GM12865 (cell line): ENCODE measurements at regions not wholly inside any gene's neighbourhood (a gene's known extent, or its start where the extent isn't known, plus 50 kb on each side); places are given as distances from the start of the nearest gene placed in this dataset.
A peak's percentile ranks its signal among the peaks of the same experiment; 100 is the strongest.

Experiments
- DNase-seq: peaks from one replicate; pipeline ENCODE4 v3.0.0; 2010; ENCODE audit warnings: low read depth
- H3K4me3 ChIP-seq: 2 replicates; pipeline ENCODE4 v1.5.1; 2011; ENCODE audit warnings: mild to moderate bottlenecking, low read depth, low read length, control low read depth
- TF ChIP-seq, protein P1 (sequence below): IDR thresholded peaks from 2 replicates; pipeline ENCODE4 v1.5.1; 2011; ENCODE audit warnings: low read length, control low read depth, low read depth, inconsistent platforms; ENCODE audit not compliant: insufficient read depth; ENCODE audit errors: missing control alignments

DNA sequence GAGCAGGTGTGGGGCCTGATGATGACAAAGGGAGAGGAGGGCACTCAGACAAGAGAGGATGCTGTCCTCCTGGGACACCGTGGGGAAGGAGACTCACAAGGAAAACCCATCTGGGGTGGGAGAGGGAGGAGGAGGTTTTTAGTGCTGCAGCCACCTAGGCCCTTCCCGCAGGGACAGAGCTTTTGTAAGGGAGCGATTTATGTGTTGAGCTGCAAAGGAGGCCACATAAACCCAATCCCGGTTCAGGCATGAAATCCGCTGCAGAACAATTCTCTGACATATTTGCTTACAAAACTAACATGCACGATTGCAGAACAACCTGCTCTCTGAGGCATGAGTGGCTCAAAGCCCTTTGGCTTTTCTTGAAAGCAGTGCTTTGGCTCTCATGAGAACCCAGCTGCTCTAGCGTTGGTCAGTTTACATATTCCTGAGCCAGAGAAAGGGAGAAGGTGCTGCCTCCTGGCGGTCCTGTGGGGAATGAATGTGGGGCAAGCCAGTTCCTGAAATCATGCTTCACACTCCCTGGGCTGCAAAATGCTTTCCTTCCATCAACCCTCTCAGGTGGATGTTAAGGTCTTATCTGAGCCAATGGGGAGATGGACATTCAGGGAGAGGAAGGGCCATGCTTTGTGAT, 122.4 kb upstream of the NLRP1 start:
- DNase-seq: peak; percentile 70
- TF ChIP-seq, protein P1, sequence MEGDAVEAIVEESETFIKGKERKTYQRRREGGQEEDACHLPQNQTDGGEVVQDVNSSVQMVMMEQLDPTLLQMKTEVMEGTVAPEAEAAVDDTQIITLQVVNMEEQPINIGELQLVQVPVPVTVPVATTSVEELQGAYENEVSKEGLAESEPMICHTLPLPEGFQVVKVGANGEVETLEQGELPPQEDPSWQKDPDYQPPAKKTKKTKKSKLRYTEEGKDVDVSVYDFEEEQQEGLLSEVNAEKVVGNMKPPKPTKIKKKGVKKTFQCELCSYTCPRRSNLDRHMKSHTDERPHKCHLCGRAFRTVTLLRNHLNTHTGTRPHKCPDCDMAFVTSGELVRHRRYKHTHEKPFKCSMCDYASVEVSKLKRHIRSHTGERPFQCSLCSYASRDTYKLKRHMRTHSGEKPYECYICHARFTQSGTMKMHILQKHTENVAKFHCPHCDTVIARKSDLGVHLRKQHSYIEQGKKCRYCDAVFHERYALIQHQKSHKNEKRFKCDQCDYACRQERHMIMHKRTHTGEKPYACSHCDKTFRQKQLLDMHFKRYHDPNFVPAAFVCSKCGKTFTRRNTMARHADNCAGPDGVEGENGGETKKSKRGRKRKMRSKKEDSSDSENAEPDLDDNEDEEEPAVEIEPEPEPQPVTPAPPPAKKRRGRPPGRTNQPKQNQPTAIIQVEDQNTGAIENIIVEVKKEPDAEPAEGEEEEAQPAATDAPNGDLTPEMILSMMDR: peak; percentile 90
- no peak overlapping the region for H3K4me3 ChIP-seq

DNA sequence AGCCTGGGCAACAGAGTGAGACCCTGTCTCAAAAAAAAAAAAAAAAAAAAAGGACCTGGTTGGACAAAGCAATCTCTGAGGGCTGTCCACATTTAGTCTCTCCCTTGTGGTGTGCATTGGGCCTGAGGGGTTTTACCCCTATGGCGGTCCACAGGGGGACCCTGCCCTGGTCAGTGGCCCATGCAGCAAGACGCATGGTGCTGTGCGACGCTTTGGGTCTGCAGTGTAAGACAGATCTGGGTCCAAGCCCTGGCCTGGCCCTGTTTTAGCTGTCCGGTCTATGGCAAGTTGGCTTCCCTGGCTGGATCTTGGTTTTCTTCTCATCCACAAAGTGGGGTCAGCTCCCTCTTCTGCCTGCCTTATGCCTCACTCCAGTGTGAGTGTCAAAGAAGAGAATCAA, 123.2 kb upstream of the NLRP1 start:
- no peak overlapping the region for H3K4me3 ChIP-seq
- TF ChIP-seq, protein P1: no peak
- no peak for DNase-seq

DNA sequence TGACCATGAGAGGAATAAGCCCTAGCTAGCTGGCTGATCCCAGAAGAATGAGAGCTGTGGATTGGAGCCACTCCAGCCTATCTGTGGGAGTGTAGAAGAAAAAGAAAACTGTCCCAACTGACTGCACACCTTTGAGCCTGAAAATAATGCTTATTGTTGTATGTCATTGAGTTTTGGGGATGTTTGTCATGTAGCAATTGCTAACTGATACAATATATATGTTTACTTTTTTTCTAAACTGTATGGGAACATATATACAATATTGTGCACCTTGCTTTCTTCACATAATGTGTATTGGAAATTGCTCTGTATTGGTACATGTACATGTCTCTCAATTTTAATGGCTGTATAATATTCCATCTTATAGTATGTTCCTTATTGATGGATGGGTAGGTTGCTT, 124.0 kb upstream of the NLRP1 start:
- no peak for DNase-seq

DNA sequence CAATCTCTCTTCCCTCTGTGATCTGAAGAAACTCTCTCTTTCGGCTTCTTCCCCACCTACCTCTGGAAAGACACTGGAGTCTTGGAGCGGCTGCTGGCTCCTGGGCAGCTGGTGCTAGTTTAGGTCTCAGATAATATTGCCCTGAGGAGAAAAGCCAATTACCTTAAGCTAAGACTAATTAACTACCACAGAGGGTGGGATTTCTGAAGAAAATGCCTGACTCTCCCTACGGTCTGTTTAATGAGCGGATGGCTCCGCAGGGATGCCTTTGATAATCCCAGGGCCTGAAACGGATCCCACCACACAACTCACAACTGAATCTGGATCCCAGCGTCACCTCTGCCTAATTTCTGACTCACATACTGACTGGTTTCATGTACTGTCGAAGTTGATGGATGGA, 127.0 kb upstream of the NLRP1 start:
- TF ChIP-seq, protein P1: no peak
- no peak overlapping the region for H3K4me3 ChIP-seq
- DNase-seq: no peak

More for the DNA sequence above, 124.0 kb upstream of the NLRP1 start:
- TF ChIP-seq, protein P1: no peak
- H3K4me3 ChIP-seq: no peak overlapping the region

DNA sequence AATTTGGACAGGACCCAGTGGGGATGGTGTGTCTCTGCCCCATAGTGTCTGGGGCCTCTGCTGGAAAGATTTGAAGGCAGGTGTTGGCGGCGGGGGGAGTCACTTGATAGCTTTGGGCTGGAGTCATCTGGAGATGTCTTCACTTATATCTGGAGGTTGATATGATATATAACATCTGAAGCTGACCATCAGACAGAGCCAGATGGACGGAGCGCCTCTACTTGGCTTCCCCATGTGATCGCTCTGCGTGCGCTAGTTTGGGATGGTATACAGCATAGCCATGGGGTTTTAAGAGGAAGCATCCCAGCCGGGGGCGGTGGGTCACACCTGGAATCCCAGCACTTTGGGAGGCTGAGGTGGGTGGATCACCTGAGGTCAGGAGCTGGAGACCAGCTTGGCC, 130.7 kb upstream of the NLRP1 start:
- TF ChIP-seq, protein P1: no peak
- DNase-seq: no peak
- no peak overlapping the region for H3K4me3 ChIP-seq

DNA sequence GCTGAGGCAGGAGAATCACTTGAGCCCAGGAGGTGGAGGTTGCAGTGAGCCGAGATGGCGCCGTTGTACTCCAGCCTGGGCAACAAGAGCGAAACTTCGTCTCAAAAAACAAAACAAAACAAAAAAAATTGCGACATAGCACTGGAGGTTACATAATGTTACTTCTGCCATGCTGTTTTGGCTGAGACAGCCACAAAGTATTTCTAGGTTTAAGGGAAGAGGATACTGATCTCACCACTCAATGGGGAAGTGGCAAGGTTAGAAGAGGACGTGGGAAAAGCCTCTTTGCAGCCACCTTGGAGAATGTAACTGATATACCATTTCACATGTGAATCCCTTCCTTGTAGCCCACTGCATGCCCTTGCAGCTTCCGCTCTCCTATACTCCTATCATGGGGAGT, 131.2 kb upstream of the NLRP1 start:
- H3K4me3 ChIP-seq: no peak overlapping the region
- TF ChIP-seq, protein P1: no peak
- no peak for DNase-seq

DNA sequence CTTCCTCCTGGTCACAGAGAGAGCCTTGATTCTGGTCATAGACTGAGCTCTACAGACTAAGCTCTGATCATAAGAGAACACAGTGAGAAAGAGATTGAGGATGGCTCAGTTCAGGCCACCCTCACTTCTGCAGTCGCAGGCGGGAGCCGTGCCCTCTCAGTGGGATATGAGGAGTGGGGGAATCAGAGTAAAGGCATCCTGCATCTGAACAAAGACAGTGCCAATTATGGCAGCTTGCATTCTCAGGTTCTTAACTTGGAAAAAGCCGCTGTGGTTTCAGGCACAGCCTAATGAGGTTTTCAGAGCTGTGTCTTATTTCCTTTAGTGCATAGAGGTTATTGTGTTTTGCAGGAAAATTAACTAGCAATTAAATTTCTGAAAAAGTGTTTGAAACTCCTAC, 134.4 kb upstream of the NLRP1 start:
- no peak for DNase-seq
- no peak overlapping the region for H3K4me3 ChIP-seq
- TF ChIP-seq, protein P1: no peak
